Stimulated activated CD4-positive, alpha-beta T cell treated with anti-CD3 and anti-CD28 coated beads, Interleukin-15, amount 100 ng/mL, for 24 hours (primary cell): ENCODE measurements at regions not wholly inside any gene's neighbourhood (a gene's known extent, or its start where the extent isn't known, plus 50 kb on each side); places are given as distances from the start of the nearest gene placed in this dataset.

Source experiments
- DNase-seq: peaks from one replicate; pipeline ENCODE4 v3.0.0-alpha.2; 2020

GRCh38 chr5:2015124-2015848 is 132.6 kb upstream of the IRX4 start:
- no peak for DNase-seq

GRCh38 chr5:2014058-2014610 is 131.4 kb upstream of the IRX4 start:
- no peak for DNase-seq

DNA sequence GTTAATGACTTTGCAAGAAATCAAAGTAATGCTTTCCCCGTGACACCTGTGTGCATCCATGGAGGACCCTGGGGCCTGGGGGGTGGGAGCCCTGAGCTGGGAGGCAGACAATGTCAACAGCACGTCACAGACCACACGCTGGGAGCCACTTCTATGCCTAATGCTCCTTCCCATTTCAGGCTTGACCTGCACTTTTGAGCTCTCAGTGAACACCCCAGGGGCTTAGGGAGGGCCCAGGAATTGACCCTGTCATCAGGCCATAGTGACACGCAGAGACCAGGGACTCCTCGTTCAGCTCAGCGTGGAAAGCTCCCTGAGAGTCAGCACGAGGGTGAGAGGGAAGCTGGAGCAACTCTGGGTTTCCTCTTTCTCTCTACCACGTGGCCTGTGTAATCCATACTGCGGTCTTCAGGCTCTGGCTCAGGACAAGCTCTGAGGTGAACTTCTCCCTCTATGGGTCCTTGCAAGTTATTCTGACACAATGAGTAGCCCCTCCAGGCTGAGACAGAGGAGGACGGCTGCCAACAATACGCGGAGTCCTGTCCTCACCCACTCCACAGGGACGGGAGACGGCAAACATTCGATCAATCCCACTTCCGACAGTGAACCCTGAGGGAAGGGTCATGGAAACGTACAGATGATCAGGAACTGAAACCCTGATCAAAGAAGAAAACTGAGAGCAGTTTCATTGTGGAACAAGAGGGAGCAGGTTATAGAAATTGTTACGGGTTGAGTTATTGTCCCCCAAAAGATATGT is 130.8 kb upstream of the IRX4 start:
- no peak for DNase-seq

GRCh38 chr5:2012885-2013284 is 130.2 kb upstream of the IRX4 start:
- DNase-seq: no peak

GRCh38 chr5:2011481-2012411 is 129.0 kb upstream of the IRX4 start:
- no peak for DNase-seq

- no peak for DNase-seq
Observed at GRCh38 chr5:2010940-2011339, 128.2 kb upstream of the IRX4 start.

GRCh38 chr5:2009986-2010914 is 127.5 kb upstream of the IRX4 start:
- no peak for DNase-seq

- DNase-seq: no peak
Observed at GRCh38 chr5:2008851-2009629, 126.3 kb upstream of the IRX4 start.

GRCh38 chr5:2007878-2008501 is 125.3 kb upstream of the IRX4 start:
- DNase-seq: no peak

DNA sequence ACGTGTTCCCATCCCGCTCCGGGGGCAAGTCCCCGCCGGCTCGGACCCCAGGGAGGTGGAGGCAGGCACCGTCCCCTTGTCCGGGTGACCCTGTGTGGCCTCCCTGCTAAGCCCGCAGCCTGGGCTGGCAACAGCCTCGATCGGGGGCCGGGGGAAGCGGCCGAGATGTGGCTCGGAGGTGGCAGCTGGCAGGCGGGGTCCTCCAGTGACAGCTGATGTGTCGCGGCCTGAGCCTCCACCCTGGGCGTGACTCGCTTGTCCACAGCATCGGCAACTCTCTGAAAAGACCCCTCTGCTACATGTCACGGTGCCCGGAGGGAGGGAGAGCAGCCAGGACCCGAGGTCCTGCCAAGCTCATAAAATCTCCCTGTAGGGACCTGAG is 124.8 kb upstream of the IRX4 start:
- DNase-seq: no peak

- DNase-seq: no peak
Observed at GRCh38 chr5:2006971-2007291, 124.2 kb upstream of the IRX4 start.

GRCh38 chr5:2006193-2006970 is 123.7 kb upstream of the IRX4 start:
- DNase-seq: no peak

DNA sequence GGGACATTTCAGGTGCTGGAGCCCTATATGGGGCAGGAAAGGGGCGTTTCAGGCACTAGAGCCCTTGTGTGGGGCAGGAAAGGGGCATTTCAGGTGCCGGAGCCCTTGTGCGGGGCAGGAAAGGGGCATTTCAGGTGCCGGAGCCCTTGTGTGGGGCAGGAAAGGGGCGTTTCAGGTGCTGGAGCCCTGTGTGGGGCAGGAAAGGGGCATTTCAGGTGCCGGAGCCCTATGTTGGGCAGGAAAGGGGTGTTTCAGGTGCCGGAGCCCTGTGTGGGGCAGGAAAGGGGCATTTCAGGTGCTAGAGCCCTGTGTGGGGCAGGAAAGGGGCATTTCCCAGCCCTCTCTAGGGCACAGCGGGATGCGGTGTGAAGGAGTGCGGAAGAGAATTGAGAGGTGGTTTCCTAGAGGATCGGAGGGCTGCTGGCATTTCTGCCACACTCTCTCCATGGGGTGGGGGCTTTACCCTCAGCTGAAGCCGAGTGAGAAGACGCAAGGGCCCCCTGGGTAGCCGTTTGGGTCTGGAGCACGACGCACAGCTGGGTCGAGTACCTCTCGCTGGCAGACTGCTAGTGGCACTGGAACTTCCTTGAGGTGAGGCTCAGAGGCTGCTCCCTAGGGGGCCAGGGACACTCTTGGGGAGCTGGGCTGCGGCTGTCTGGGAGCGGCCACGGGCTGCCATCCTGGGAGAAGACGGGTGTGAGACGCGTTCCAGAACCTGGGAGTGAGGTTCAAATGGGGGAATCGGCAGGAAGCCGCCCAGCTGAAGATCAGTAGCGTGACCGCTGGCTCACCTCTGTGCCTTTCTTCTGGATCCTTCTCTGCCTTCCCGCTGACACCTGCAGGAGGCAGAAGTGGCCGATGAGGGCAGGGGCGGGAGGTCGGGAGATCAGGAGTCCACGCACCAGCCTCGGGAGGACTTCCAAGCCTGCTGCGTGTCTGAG is 122.6 kb upstream of the IRX4 start:
- no peak for DNase-seq

DNA sequence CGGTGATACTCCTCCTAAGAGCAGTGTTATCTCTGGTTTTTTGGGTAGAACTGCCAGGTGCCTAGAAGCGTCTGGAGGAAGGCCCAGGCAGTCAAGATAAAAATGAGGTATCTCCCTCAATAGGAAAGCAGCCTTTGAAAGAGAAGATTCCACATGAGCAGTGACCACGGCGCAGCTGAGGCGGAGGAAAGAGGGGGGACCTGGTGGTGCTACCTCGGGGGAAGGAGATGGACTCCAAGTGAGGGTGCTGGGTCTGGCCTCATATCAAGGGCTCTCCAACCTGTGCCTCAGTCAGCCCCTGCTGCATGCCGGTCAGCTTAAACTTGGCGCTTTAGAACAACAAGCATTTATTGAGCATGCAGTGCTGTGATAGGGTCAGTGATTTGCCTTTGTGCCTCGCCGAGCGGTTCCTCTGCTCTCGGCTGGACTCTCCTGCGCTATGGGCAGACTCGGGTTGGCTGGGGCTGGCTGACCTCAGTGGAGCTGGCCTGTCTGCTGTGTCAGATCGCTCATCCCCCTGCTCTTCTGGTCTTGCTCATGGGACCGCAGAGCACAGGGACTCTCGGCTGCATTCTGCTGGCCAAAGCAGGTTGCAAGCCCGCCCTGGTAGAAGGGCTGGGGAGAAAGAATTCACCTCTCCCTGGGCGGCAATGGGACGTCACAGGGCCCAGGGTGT is 121.1 kb upstream of the IRX4 start:
- DNase-seq: no peak

DNA sequence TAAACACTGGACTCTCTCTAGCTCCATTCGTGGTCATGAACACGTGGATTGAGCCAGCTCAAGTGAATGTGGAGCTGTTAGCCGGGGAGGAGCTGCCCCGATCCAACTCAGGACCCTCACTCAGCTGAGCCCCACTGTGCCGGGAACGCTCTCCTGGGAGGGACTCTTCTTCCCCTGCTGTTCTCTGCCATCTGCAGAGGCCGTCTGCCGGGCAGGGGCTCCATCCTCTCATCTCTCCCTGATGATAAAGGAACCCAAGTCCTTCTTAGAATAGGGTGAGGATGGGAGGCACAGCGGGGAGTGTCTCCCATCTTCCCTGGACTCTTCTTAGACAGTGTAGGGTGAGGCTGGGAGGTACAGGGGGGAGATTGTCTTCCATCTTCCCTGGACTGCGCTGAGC is 120.5 kb upstream of the IRX4 start:
- DNase-seq: no peak

- DNase-seq: no peak
Observed at GRCh38 chr5:2001300-2001699, 118.6 kb upstream of the IRX4 start.

DNA sequence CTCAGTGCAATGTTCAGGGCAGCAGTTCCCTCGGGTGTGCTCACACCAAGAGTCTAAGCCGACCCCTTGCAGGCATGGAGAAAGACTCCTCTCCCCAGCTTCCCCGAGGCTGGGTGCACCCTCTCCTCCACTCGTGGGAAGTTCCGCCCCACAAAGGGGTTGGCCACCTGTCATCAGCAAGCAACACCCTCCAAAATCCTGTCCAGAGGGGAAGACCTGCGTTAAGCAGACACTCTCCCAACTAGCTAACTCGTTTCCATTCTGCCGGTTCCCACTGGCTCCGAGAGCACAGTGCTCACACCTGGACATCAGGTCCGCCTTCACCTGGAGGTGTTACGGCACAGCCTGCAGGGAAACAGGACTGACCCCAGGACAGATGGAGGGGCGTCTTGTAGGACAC is 117.9 kb upstream of the IRX4 start:
- no peak for DNase-seq

DNA sequence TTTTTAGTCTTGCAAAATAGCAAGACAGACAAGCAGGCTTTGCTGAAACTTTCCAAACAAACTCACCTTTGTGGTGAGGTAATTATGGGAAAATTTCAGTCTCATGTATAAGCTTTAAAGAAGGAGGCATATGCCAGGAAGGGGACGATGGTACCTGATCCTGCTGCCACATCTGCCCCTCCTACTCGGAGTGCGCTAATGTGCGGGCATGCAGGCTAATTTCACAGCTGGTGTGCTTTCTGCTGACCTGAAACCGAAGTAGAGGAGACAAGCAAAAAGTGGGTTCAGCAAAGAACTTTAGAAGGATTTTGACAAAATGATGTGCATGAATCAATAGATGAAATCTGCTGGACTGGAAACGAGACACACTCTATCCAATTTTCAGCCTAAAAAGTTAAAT is 117.1 kb upstream of the IRX4 start:
- DNase-seq: no peak
